ENCODE measurements at regions not wholly inside any gene's neighbourhood (a gene's known extent, or its start where the extent isn't known, plus 50 kb on each side); places are given as distances from the start of the nearest gene placed in this dataset.
"Not testable (repeated sequence)": the region's sequence is repeated elsewhere in the genome, so short reads cannot be mapped to it uniquely, and the experiment has no call there.

DNA sequence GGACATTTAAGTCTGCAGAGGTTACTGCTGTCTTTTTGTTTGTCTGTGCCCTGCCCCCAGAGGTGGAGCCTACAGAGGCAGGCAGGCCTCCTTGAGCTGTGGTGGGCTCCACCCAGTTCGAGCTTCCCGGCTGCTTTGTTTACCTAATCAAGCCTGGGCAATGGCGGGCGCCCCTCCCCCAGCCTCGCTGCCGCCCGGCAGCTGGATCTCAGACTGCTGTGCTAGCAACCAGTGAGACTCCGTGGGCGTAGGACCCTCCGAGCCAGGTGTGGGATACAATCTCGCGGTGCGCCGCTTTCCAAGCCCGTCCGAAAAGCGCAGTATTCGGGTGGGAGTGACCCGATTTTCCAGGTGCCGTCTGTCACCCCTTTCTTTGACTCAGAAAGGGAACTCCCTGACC lies 198.4 kb upstream of the FERMT1 start:
- DNase-seq (ENCODE audit: low spot score): not testable (repeated sequence)

DNA sequence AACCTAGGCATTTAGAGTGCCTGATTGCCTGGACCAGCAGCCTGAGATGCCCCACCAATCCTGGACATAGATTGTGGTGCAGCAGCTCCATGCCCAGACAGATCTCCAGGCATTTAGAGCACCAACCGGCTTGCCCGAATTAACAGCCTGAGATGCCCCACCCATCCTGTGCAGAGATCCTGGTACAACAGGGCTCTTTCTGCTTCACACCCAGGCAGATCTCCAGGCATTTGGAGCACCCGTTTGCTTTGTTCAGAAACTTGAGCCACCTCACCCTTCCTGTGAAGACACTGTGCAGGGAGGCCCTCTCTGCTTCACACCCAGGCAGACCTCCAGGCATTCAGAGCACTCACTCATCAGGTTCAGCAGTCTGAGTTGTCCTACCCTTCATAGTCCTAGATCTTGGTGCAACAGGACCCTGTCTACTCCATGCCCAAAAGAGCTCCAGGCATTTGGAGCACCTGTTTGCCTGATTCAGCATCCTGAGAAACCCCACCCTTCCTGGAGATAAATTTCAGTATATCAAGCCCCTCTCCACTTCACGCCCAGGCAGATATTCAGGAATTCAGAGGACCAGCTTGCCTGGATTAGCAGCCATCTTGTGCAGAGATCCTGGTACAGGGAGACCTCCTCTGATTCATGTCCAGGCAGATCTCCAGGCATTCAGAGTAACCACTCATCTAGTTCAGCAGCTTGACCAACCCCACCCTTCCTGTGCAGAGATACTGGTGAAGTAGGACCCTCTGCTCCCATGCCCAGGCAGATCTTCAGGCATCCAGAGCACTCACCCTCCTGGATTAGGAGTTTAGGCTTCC lies 189.2 kb upstream of the FERMT1 start:
- DNase-seq (ENCODE audit: low spot score): no peak

- no peak for DNase-seq (ENCODE audit: low spot score)
Measured at GRCh38 chr20:6311097-6311496, 188.3 kb upstream of the FERMT1 start.

DNA sequence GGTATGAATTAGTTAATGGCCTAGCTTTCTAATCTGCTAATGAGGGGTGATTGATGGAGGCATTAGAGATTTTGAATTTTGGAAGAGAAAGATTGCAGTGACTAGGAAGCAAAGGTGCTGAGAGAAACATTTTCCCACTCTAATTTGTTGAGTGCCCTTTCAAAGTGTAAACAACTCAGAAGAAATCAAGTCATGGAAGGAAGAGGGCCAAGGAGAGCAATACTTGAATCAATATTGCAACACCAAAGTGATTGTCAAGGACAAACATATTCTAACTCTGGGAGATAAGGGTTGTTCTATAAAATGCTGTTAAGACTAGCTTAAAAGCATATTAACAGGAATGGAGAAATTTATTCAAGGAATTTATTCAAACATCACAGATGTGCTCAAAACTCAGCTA lies 182.7 kb upstream of the FERMT1 start:
- no peak for DNase-seq (ENCODE audit: low spot score)

DNA sequence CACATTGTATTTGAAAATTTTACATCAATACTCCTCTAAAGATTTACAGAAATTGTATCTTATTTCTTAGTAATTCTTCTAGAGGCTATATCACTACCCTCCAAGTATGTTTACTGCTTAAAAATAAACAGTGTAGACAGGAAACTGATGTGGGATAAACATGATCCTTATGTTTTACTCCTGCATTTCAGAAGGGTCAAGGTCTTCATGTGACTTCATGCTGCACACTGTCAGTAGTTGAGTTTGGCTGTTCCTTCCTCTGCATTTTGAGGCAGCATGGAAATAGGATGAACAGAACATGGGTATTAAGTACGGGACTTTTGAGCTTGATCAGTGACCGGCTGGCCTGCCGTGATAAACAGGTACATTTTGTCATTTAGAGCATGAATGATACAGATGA lies 179.2 kb upstream of the FERMT1 start:
- no peak for DNase-seq (ENCODE audit: low spot score)

DNA sequence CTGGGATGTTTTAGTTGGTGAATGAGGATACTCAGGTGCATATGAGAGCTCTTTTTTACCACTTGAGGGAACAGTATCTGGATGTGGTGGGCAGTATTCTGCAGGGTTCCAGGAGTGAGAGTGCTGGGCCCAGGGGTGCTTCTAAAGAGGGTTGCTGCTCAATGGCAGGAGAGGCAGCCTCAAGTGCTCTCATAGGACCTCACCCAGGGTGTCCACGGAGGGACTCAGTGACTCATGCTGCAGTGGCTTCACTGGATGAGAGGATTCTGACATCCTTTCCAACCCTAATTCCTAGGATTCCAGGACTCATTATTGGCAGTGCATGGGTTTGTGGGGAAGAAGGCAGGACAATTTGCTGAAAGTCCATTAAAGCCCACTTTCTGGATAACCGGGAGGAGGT lies 176.6 kb upstream of the FERMT1 start:
- no peak for DNase-seq (ENCODE audit: low spot score)

- no peak for DNase-seq (ENCODE audit: low spot score)
Measured at GRCh38 chr20:6298049-6298448, 175.2 kb upstream of the FERMT1 start.

GRCh38 chr20:6295867-6296256 lies 173.0 kb upstream of the FERMT1 start:
- no peak for DNase-seq (ENCODE audit: low spot score)

- DNase-seq (ENCODE audit: low spot score): no peak
Measured at GRCh38 chr20:6295127-6295866, 172.5 kb upstream of the FERMT1 start.

- DNase-seq (ENCODE audit: low spot score): no peak
Measured at GRCh38 chr20:6287471-6287870, 164.6 kb upstream of the FERMT1 start.

GRCh38 chr20:6282642-6283041 lies 159.8 kb upstream of the FERMT1 start:
- no peak for DNase-seq (ENCODE audit: low spot score)

GRCh38 chr20:6277661-6278240 lies 154.9 kb upstream of the FERMT1 start:
- no peak for DNase-seq (ENCODE audit: low spot score)

GRCh38 chr20:6270404-6270803 lies 147.6 kb upstream of the FERMT1 start:
- DNase-seq (ENCODE audit: low spot score): not testable (repeated sequence)

GRCh38 chr20:6269168-6269873 lies 146.5 kb upstream of the FERMT1 start:
- no peak for DNase-seq (ENCODE audit: low spot score)

GRCh38 chr20:6265204-6265904 lies 142.5 kb upstream of the FERMT1 start:
- peak; percentile 42 for DNase-seq (ENCODE audit: low spot score)

DNA sequence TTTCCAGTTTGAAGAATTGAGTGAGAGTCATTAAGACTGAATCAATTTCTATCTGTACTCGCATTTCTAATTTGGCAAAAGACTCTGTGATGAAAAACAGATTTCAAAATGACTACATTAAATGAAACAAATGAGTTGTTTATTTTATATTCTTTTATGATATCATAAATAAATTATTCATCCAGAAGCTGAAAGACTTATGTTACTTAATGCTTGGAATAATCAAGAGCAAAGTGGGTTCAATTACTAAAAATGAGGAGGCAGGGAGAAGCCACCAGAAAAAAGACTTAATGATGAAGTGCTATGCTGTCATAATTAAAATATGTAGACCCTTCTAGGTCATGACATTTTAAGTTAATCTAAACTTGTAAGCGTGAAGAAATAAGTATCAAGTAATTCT lies 130.6 kb upstream of the FERMT1 start:
- DNase-seq (ENCODE audit: low spot score): no peak

DNA sequence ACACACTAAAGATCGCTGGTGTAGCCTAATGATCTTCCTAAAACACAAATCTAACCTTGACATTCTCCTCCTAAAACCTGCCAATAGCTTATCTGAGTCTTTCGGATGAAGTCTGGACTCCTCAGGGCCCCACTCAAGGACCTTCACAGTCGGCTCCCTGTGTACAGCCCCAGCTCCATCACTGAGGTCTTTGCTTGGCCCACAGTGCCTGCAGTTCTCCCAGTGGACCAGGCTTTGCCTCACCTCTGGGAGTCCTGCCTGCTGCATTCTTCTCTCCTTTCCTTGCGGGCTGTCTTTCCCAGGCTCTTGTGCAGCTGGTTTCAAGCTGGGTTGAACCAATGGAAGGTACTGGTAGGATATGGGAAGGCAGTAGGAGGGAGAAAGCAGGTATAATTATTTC lies 122.6 kb upstream of the FERMT1 start:
- no peak for DNase-seq (ENCODE audit: low spot score)

- no peak for DNase-seq (ENCODE audit: low spot score)
Measured at GRCh38 chr20:6241591-6241990, 118.8 kb upstream of the FERMT1 start.

- no peak for DNase-seq (ENCODE audit: low spot score)
Measured at GRCh38 chr20:6240059-6240458, 117.2 kb upstream of the FERMT1 start.

DNA sequence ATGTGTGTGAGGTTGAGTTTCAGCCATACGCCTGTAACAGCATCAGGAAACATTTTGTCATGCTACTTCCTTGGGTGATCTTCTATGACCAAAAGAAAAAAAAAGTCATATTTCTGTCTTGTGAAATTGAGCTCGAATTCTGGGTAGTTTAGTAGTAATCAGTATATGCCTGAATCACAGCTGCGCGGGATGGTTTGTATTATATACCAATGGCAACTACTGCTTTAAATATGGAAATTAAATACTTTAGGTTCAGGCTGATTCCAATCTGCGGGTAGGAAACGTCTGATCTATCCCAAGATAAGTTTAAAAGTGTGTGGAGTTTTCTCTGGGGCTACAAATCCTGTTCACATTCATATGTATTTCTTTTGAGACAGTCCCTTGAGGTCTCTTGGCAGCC lies 115.6 kb upstream of the FERMT1 start:
- no peak for DNase-seq (ENCODE audit: low spot score)

DNA sequence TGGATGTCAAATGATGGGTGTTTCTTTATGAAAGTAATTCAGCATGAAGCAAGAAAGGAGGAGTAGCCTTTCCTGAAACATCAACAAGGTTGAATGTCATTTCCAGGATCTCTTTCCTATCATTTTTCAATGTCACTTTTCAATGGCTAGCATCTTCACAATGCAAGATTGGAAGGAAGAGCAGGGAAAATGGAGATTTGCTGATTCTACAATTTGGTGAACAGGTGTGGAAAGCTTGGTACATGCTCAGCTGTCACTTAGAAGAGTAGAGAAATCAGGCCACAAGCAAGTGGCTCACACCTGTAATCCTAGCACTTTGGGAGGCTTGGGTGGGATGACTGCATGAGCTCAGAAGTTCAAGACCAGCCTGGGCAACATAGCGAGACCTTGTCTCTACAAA lies 112.7 kb upstream of the FERMT1 start:
- no peak for DNase-seq (ENCODE audit: low spot score)

DNA sequence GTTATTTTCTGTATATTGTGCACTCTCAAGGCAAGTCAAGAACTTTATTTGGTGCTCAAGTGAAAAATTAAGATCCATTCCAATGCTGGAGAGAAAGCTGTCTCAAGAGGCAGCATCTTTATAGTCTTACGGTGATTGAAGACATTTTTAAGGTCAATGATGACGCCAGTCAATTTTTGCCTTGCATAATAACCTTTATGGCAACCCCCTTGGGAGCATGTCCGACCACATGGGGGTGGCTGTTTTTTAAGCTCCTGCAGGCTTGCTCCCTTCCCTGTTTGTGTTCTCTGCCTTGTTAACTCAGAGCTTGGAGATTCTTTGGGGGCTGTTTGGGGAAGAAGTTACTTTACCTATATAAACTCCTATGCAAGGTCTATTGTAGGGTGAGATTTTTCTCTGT lies 109.6 kb upstream of the FERMT1 start:
- DNase-seq (ENCODE audit: low spot score): no peak

Data from hepatic stellate cell (primary cell).